Hindlimb muscle (tissue), 1 donor: ENCODE measurements at regions not wholly inside any gene's neighbourhood (a gene's known extent, or its start where the extent isn't known, plus 50 kb on each side); places are given as distances from the start of the nearest gene placed in this dataset.

Source experiments
- DNase-seq: peaks from one replicate; pipeline ENCODE4 v3.0.0-alpha.2; 2013

- DNase-seq, result no peak
Observed at GRCh38 chr1:165025805-165026204, 330.7 kb downstream of the LMX1A start.

- DNase-seq, result no peak
Observed at GRCh38 chr1:165014753-165015152, 341.8 kb downstream of the LMX1A start.

- peak; percentile 65 for DNase-seq
Observed at GRCh38 chr1:165011991-165012531, 344.5 kb downstream of the LMX1A start.

DNA sequence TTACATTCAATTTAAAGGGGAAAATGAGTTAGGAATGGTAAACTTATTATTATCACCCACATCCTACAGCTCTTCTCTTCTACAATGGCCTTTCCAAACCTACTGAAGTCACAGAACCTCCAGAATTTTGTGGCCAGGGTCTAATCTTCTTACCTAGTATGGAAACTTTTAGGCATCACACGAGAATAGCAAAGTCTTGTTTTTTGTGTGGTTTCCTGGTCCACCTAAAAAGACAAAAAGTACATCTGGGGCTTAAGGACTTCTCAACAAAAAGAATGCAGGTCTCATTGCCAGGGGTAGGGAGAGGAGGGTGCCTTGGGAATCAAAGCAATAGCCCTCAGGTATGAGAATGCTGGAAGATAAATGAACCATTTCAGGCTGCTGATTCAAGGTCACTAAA is 345.3 kb downstream of the LMX1A start:
- peak; percentile 26 for DNase-seq

DNA sequence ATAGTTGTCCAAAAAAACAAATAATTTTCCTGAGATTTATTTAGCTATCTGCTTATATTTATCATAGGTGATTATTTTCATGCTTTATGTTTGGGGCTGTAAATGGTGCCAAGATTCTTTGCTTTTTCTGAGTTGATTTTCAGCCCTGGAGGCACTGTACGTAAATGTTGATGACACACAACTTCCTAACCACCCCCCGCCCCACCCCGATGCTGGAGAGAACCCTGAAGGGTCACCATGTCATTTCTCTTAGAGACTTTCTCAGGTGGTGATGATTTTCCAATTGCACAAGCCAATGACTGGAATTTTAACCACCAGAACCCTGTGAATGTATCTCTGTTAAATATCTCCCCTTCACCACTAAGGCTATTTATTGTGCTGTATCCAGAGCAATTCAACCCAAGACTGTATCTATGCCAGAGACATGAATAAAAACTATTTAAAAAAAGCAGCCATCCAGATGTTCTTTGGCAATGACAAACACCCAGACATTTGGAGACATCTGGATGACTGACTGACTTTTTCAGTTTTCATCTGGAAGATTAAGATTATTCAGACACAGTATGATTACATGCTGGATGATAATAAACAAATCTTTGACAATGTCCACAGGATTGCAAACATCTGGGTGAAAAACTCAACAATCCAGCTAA is 346.0 kb downstream of the LMX1A start:
- peak; percentile 41 for DNase-seq

DNA sequence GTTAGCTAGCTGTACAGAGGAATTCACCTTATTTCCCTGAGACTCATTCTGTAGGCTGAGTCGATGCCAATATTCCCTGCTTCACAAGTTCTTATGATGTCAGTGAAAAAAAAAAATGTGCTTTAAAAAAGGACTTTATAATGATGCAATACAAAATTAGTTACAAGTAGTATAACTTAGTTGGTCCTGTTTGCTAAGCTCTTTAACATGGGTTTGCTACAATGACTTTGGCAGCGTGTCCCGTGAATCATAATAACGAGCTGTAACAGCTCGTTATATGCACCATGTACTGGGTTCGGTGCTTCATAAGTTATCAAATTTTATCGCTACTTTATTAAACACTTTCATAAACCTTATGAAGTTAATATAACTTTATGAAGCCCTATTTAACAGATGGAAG is 349.7 kb downstream of the LMX1A start:
- no peak for DNase-seq

- no peak for DNase-seq
Observed at GRCh38 chr1:164999146-164999545, 357.4 kb downstream of the LMX1A start.

GRCh38 chr1:164991763-164992314 is 364.7 kb downstream of the LMX1A start:
- DNase-seq, result no peak

DNA sequence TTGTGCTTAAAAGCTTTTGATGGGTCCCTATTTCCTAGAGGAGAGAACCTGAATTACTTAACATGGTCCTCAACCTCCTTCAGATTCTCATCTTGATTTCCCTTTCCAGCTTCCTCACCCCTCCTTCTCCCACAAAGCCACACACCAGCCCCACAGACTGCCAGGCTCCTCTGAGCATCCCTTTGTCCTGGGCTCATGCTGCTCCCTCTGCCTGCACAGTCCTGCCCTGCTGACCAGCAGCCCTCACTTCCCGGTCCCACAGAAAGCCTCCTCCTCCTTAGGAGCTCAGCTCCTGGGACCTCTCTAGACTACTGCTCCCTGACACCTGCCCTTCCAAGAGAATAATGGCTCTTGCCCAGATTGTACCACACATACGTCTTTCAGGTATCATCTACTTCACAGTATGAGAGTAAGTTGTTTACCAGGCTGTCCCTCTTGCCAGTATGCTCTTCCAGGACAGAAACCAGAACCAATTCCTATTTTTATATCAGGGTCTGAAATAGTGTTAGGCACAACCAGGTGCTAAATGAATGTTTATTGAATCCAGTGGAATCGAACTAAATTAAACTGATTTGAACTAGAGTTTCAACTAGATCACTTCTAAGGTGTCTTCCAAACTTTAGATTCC is 373.4 kb downstream of the LMX1A start:
- no peak for DNase-seq

DNA sequence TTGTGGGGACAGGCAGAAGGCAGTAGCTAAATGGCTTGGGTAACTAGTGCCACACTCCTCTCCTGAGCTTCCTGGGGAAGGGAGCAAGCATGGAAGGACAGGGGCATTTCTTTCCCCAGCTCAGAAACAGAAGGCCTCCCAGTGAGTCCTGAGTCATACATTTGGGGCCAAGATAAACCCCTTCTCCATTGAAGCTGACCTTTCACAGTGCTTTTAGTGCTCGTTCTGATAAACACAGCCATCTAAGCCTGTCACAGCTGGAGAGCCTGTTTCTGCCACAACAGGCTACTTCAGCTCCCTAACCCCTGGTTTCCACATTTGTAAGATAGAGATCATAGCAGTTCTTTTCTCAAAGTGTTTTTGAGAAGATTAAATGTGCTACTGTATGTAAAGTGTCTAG is 374.0 kb downstream of the LMX1A start:
- no peak for DNase-seq

DNA sequence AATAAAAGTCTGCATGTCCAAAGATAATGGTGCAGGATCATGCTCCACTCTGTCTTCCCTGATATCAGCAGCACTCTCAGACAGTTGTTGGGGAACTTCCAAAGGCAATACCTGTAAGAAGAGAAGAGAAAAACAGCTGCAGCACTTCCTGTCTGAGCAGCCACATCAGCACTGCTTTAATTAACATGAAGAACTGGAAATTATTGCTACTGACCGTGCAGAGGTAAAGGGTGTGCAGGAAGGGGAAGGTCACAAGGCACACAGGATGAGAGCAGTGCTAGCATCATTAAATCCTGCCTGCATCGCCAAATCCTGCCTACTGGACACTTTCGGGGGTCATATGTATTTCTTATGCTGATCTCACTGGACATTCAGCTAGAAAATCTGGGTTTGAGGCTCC is 379.0 kb downstream of the LMX1A start:
- no peak for DNase-seq

DNA sequence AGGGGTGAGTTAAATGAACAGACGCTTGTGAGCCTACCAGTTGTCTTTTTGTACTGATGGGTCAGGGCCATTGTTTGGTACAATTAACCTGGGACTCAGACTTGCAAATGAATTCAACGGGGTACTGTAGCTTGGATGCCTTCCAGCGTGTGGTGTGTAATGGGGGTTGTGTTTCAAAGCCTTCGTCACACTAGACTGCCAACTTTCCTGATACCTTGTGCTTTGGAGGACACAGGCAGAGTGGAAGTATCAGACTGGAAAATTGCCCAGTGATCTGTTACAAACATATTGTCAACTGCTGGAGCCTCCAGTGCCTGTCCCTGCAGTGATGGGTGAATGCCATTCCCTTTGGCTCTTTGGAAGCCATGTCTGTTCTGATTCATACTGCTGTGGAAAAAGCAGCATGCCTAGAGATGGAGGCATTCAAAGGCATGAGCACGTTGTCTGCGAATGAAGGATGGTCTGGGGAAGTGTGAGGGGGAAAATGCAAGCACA is 384.5 kb downstream of the LMX1A start:
- no peak for DNase-seq

DNA sequence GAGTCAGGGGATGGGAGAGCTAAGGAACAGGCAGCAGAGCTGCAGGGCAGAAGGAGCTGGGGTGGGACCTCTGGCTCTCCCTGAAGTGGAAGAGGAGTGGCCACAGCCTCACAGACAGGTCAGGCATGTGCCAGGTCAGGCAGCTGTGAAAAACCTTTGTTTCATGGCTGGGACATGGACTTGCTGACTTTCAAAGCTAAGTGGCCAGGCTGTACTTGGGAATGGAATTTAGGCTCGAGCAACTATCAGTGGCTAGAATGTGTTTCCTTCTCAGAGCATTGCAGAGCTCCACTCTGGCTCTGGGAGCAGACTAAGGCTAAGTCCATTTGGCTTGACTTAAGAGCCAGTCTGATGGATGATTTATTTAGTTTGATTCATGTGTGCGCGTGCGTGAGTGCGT is 385.1 kb downstream of the LMX1A start:
- DNase-seq, result no peak

- no peak for DNase-seq
Observed at GRCh38 chr1:164969253-164969652, 387.3 kb downstream of the LMX1A start.

- DNase-seq, result no peak
Observed at GRCh38 chr1:164967300-164967699, 389.2 kb downstream of the LMX1A start.

- no peak for DNase-seq
Observed at GRCh38 chr1:164961715-164962114, 394.8 kb downstream of the LMX1A start.

DNA sequence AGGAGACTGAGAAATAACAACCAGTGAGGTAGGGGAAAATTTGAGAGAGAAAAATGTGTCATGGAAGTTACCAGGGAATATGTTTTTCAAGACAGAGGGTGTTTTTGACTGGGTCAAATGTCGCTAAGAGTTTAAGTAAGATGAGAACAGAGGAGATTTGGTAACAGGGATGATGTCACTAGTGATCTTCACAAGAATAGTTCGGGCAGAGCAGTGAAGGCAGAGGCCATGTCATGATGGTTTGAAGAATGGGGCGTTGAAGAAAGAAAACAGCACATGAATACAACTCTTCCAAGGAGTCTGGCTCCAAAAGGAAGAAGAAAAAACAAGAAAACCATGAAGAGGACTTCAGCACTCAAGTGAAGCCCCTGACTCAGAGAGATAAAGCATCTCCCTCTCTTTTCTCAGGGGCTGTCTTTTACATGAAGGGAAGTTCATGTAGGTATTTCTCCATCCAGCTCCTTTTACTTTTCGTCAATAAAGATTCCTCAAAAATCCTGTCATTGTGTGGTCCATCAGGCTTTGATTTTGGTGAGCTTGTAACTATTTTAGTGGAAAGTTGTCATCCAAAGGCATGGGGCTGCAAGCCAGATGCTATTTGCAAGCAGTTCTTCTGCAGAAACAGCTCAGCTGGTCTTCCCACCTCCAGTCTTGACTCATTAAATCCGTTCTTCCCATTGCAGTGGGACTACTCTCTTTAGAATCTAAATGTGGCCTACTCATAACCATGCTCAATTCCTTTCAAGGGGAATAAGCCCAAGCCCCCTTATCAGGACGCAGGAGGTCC is 397.3 kb downstream of the LMX1A start:
- DNase-seq, result no peak

- DNase-seq, result no peak
Observed at GRCh38 chr1:164953815-164954214, 394.8 kb downstream of the PBX1 start.

GRCh38 chr1:164953098-164953497 is 394.1 kb downstream of the PBX1 start:
- no peak for DNase-seq

GRCh38 chr1:164951508-164951907 is 392.5 kb downstream of the PBX1 start:
- no peak for DNase-seq

DNA sequence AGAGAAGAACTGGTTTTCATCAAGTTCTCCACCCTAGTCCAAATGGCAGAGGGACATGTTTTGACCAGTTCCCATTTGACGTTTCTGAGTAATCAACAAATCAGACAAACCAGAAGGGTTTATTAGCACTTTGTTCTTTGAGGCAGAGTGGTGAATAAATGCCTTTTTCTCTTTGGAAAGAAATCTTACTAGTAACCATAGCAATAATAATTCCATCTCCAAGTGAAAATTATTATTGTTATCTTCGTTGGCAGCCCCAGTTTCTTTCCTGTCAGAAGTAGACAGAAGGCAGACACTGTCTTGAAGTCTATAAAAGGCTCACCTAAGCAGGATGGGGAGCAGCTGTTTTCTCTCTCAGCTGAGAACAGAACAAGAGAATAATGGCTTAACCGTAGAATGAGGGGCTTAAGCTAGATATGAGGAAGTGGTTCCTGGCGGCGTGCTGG is 391.6 kb downstream of the PBX1 start:
- no peak for DNase-seq

DNA sequence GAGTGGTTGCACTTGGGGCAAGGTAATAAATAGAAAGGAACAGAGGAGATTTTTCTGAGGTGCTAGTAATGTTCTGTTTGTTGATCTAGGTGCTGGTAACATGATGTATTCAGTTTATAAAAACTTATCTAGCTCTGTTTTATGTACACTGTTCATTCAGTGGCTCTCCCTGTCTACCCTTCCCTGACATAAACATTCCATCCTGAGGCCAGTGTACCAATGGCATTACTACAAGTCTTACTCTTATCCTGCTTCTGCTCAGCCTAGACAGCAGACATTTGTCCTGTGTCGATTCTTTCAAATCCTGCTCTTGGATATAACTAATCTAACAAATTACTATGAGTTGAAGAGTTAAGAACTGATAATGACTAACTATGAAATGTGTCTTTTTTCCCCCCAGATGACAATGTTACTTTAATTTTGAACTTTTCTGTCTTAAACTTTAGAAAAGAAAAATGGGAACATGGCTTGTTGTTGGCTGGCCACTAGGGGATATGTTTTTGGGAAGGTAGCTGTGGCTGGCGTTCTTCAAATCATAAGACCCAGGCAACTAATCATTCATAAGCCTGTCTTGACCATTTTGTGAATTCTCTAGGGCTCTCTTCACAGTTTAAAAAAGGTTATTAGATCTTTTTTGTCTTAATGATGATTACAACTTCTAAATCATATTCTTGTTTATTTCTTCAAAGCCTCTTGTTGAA is 390.9 kb downstream of the PBX1 start:
- no peak for DNase-seq
